ENCODE measurements at regions not wholly inside any gene's neighbourhood (a gene's known extent, or its start where the extent isn't known, plus 50 kb on each side); places are given as distances from the start of the nearest gene placed in this dataset.

DNA sequence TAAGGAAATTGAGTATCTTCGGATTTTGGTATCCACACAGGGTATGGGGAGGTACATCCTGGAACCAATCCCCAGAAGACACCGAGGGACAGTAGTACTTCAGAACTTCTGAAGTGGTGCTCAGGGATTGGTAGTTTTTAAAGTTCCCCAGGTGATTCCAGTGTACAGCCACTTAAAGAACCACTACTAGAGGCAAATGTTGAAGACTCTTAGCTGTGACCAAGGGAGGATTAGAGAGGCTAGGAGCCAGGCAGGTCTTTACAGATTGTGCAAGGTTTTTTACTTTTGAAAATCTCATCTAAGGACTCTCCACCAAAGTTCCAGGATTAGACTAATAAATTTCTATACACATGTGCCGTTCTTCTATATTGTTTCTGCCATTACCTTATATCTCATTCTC lies 52.9 kb upstream of the GLS start:
- Histone ChIP-seq H3K36me3 (ENCODE audit: insufficient read depth, low read length) (no peaks in the 10 kb centered on the region), H2AFZ (ENCODE audit: low read length) (no peak overlapping the region), H3K9me3 (ENCODE audit: low read depth, low read length) (no peaks in the 10 kb centered on the region), H3K27ac (ENCODE audit: low read depth, low read length) (no peak overlapping the region), H3K79me2 (ENCODE audit: insufficient read depth, low read length) (no peaks in the 10 kb centered on the region), H3K4me1 (ENCODE audit: insufficient read depth, low read length) (no peaks in the 10 kb centered on the region), H4K20me1 (ENCODE audit: insufficient read depth, low read length) (no peaks in the 10 kb centered on the region), H3K4me3 (ENCODE audit: insufficient read depth, low read length) (no peak overlapping the region), H3K27me3 (ENCODE audit: insufficient read depth, low read length) (no peaks in the 10 kb centered on the region), H3K4me2 (ENCODE audit: insufficient read depth, low read length) (no peak overlapping the region)
- TF ChIP-seq, protein P1, sequence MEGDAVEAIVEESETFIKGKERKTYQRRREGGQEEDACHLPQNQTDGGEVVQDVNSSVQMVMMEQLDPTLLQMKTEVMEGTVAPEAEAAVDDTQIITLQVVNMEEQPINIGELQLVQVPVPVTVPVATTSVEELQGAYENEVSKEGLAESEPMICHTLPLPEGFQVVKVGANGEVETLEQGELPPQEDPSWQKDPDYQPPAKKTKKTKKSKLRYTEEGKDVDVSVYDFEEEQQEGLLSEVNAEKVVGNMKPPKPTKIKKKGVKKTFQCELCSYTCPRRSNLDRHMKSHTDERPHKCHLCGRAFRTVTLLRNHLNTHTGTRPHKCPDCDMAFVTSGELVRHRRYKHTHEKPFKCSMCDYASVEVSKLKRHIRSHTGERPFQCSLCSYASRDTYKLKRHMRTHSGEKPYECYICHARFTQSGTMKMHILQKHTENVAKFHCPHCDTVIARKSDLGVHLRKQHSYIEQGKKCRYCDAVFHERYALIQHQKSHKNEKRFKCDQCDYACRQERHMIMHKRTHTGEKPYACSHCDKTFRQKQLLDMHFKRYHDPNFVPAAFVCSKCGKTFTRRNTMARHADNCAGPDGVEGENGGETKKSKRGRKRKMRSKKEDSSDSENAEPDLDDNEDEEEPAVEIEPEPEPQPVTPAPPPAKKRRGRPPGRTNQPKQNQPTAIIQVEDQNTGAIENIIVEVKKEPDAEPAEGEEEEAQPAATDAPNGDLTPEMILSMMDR (IDR thresholded peaks at IDR 0.05; ENCODE audit: extremely low read depth, low read depth, low read length), result no peak
- no peak for DNase-seq (ENCODE audit: insufficient read length, low spot score, missing footprints)

DNA sequence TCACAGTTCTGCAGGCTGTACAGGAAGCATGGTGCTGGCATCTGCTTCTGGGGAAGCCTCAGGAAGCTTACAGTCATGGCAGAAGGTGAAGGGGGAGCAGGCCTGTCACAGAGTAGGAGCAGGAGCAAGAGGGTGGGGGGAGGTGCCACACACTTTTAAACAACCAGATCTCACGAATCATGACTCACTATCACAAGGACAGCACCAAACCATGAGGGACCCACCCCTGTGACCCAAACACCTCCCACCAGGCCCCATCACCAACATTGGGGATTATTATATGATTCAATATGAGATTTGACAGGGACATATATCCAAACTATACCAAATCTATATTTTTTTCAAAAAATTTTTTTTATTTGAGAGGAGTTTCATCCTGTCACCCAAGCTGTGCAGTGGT lies 51.0 kb upstream of the GLS start:
- H3K9me3 ChIP-seq (ENCODE audit: low read depth, low read length), result no peaks in the 10 kb centered on the region
- no peaks in the 10 kb centered on the region for H4K20me1 ChIP-seq (ENCODE audit: insufficient read depth, low read length)
- no peaks in the 10 kb centered on the region for H3K27me3 ChIP-seq (ENCODE audit: insufficient read depth, low read length)
- no peak overlapping the region for H2AFZ ChIP-seq (ENCODE audit: low read length)
- no peaks in the 10 kb centered on the region for H3K36me3 ChIP-seq (ENCODE audit: insufficient read depth, low read length)
- no peak overlapping the region for H3K4me3 ChIP-seq (ENCODE audit: insufficient read depth, low read length)
- TF ChIP-seq, protein P1 (IDR thresholded peaks at IDR 0.05; ENCODE audit: extremely low read depth, low read depth, low read length), result no peak
- no peak overlapping the region for H3K27ac ChIP-seq (ENCODE audit: low read depth, low read length)
- H3K4me1 ChIP-seq (ENCODE audit: insufficient read depth, low read length), result peaks cover 8% of the 10 kb centered on the region
- no peaks in the 10 kb centered on the region for H3K79me2 ChIP-seq (ENCODE audit: insufficient read depth, low read length)
- DNase-seq (ENCODE audit: insufficient read length, low spot score, missing footprints), result no peak
- no peak overlapping the region for H3K4me2 ChIP-seq (ENCODE audit: insufficient read depth, low read length)
